Effector CD4-positive, alpha-beta T cell (primary cell): ENCODE measurements at regions not wholly inside any gene's neighbourhood (a gene's known extent, or its start where the extent isn't known, plus 50 kb on each side); places are given as distances from the start of the nearest gene placed in this dataset.

Source experiments
- DNase-seq: peaks from one replicate; pipeline ENCODE4 v3.0.0-alpha.2; 2020

GRCh38 chr1:84759756-84760155 lies 69.5 kb upstream of the SSX2IP start:
- DNase-seq = no peak

GRCh38 chr1:84758968-84759491 lies 68.8 kb upstream of the SSX2IP start:
- no peak for DNase-seq

GRCh38 chr1:84758476-84758875 lies 68.2 kb upstream of the SSX2IP start:
- no peak for DNase-seq

DNA sequence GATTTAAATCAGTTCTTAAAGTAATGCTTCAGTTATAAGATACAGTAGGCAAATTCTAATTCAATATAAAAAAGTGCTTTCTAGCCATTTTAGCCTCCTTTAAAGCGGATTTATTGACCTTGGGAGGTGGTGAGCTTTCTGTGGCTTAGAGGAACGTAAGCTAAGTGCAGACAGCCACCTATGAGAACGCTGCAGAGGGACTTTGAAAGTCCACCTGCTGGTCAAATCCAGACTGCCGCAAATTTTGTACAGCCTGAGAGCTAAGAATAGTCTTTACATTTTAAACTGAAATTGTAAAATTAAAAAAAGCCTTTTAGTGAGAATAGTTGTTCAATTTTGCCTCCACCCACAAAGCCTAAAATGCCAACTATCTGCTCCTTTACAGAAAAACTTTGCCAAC lies 67.0 kb upstream of the SSX2IP start:
- DNase-seq = no peak

- DNase-seq = no peak
Observed at GRCh38 chr1:84756455-84757082, 66.3 kb upstream of the SSX2IP start.

GRCh38 chr1:84756001-84756400 lies 65.7 kb upstream of the SSX2IP start:
- DNase-seq = no peak

DNA sequence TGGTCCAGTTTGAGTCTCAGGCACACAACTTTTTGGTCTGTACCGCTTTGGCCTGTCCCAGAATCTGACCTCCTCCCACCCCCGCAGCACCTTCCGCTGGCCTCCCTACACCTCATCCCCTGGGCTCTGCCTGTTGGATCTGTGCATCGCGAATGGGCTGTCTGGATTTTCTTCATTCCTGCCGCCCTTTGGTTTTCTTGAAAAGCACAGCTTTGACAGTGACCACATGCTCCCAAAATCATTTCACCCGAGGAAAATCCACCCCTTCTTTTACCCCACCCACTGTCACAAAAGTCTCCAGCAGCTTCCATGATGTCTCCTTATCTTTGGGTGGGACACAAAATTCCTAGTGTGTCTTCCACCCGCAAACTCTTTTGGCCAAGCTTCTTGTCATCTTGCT lies 65.0 kb upstream of the SSX2IP start:
- no peak for DNase-seq

GRCh38 chr1:84754386-84754703 lies 64.1 kb upstream of the SSX2IP start:
- no peak for DNase-seq

GRCh38 chr1:84753516-84754385 lies 63.5 kb upstream of the SSX2IP start:
- peak; percentile 69 for DNase-seq

DNA sequence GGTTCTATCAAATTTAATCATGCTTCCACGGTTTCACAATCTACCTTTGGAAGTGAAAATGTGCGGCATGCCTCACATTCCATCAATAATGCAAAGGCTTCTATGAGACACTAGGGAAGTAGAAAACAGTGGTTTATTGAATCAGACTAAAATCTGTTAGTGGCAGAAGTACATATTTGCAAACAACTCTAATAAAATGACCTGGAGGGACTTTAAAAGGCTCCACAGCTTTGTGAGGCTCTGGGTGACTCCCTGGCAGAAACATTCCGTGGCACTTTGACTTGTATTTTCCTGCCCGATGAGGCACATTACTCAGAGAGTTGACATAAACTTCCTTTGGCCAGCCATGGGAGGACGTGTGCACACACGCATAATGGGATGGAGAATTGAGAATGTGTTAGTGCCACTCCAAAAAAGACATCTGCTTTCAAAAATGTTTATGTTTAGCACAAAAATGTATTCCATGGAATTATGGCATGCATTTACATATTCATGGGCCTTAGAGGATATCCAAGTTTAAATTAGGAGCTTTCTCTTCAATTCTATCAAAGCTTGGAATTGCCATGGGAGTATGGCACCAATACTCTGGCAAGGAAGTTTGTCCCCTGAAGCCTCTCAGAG lies 60.0 kb upstream of the SSX2IP start:
- no peak for DNase-seq

DNA sequence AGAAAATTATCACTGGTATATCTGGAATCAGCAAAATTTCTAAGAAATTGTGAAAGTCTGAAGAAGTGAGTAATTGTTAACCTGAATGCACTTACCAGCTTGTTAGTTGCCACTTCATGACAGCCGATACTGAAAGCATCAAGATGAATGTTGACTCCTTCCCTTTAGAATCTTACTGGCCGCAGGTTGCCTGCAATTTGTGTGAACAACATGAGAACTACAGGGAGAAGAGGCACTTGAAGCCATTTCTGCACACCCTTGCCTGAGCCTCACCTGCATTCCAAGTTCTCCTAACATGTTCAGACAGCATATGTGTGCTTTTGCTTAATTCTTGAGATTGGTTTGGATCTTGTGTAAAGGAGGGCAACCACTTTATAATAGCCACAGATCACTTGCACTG lies 59.2 kb upstream of the SSX2IP start:
- no peak for DNase-seq

DNA sequence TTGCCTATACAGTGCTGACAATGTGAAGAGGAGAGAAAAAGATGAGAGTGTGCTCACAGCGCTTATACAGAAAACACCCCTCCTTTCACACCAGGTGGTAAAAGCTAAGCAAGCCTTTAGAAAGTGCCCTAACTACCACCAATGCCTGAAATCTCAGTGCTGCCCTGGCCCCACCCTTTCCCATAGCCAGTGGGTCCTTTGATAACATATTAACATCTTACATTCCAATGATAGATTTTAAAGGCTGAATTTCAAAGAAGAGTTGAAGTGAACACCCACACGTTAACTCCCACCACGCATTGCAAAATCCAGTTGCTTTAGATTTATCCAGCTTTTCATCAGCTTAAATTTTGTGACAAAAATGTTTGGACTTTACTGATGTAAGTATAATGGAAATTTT lies 58.1 kb upstream of the SSX2IP start:
- no peak for DNase-seq

GRCh38 chr1:84745857-84746256 lies 55.6 kb upstream of the SSX2IP start:
- DNase-seq = no peak

DNA sequence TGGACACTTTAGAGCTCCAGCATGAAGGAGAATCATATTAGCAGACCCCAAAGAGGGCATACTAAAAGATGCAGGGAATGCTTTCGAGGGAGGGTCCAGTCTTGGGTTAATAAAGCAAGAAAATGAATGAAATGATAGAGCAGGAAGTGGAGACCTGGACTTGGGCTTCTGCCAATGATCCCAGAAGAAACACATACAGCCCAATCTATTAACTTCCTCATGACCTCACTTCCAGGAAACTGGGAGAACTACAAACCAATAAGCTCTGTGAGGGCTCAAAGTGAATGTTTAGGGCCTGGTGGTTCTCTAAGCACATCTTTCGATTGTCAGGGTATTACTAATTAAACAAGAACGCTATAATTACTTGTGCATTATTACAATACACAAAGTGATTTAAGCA lies 53.6 kb upstream of the SSX2IP start:
- DNase-seq = no peak

DNA sequence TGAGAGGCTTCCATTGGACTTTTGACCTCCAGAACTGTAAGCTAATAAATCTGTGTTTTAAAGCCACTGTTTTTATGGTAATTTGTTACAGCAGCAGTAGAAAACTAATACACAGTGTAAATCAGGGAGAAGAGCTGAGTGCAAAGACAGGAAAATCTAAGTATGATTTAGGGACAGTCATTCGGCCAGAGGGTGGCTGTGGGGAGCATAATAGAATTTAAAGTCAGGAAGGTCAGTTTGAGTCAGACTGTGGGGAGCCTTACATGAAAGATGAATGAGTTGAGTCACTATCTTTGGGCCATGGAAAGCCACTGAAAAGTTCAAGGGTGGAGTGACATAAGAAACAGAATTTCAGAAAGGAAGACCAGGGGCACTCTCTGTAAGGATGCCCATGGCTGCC lies 52.4 kb upstream of the SSX2IP start:
- no peak for DNase-seq

- DNase-seq = no peak
Observed at GRCh38 chr1:84740050-84740714, 49.9 kb upstream of the SSX2IP start.
